ENCODE measurements at regions not wholly inside any gene's neighbourhood (a gene's known extent, or its start where the extent isn't known, plus 50 kb on each side); places are given as distances from the start of the nearest gene placed in this dataset.

DNA sequence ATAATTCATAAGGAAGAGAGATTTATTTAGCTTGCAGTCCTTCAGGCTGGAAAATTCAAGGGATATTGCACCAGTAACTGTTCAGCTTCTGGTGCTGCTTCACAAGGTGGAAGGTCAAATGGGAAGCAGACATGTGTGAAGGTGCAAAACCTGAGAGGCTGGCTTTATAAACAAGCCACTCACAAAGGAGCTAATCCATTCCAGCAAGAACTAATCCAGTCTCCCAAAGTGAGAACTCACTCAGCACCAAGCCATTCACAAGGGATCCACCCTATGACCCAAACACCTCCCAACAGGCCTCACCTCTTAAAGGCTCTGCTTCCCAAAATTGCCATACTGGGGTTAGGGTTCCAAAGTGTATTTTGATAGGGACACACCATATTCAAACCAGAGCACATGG, 1018.4 kb upstream of the ACVR2A start:
- DNase-seq = no peak

- DNase-seq = no peak
Observed at GRCh38 chr2:146821836-146822316, 1023.0 kb upstream of the ACVR2A start.

- no peak for DNase-seq
Observed at GRCh38 chr2:146820672-146821071, 1024.2 kb upstream of the ACVR2A start.

DNA sequence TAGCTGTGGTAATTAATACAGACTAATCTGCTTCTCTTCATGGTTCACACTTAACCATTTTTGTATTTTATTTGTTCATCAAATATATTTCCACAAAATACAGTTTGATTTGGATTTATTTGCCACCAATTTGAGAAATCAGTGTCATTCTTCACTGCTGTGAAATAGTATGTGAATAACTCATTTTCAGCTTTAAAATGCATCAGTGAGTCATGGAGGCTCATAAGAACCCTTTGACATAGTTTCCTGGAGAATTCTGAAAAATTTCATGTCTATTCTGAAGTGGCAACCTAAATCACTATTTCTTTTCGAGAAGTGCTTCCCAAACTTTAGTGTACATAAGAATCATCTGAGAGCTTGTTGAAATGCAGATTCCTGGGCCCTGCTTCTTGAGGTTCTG, 1026.7 kb upstream of the ACVR2A start:
- DNase-seq = no peak

- DNase-seq = no peak
Observed at GRCh38 chr2:146817613-146818012, 1027.2 kb upstream of the ACVR2A start.

DNA sequence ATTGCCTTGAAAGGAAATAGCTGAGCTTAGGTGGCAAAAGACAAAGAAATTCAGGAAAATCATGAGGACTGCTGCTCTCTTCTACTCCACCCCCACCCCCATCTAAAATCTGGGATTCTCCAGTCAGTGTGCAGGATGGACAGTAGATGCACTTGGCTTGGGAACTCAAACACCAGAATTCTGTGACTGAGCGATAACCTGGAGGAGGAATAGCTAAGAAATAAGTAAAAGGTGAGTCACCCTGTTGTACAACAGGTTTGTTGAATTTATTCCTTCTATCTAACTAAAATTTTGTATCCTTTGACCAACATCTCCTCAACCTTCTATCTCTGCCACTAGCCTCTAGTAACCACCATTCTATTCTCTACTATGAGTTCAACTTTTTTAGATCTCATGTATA, 1029.9 kb upstream of the ACVR2A start:
- DNase-seq = no peak

GRCh38 chr2:146807568-146808168, 1037.2 kb upstream of the ACVR2A start:
- DNase-seq = no peak

- no peak for DNase-seq
Observed at GRCh38 chr2:146806364-146807005, 1038.3 kb upstream of the ACVR2A start.

DNA sequence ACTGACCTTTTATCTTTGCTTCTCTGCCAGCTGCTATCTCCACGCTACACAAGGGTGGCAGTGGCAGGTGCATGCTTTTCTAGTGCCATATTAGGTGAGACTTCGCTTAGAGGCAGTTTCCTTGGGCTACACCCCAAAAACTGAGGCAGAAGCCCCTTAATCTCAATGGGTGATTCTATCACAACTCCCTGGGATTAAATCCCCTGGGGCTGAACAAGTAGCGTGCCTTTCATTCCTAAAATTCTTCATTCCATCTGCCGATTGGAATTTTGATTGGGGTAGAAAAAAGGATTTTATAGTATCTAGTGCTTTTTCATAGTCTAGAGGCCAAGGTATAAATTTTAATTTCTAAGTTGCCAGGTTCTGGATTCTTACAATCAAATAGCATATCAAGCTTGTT, 1040.5 kb upstream of the ACVR2A start:
- DNase-seq = no peak

- no peak for DNase-seq
Observed at GRCh38 chr2:146801886-146802285, 1042.9 kb upstream of the ACVR2A start.

DNA sequence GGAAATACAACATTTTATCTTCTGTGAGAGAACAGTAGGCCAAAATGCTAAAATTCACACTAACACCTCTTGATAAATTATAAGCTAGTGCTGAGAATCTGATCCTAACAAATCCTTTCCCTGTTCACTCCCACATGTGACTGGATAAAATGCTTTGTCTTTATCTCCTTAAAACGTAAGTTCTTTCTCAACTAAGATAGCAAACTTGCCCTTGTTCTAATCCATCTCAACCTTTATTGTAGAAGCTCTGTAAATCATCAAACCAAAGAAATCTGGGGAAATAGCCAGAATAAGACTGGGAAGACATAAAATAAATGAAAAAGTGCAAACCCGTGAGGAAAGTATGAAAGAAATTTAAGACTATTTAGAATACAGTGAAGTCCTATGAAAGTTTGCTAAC, 1058.4 kb upstream of the ACVR2A start:
- no peak for DNase-seq

DNA sequence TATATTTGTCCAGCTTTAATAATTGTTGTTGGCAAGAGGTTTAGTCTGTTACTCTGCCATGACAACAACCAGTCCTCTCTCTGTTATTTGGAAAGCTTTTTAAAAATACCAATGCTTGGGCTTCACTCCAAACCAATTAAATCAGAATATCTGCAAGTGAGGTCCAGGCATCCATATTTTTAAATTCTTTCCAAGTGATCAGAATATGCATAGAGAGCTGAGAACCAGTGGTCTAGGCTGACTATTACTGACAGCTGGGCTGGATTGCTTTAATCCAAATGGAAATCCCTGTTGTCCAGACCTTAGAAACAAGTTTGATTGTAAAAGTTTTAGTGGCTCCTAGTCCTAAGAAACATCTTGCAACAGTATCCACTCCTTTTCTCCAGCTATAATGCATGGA, 1059.7 kb upstream of the ACVR2A start:
- no peak for DNase-seq

- no peak for DNase-seq
Observed at GRCh38 chr2:146784602-146785001, 1060.2 kb upstream of the ACVR2A start.

DNA sequence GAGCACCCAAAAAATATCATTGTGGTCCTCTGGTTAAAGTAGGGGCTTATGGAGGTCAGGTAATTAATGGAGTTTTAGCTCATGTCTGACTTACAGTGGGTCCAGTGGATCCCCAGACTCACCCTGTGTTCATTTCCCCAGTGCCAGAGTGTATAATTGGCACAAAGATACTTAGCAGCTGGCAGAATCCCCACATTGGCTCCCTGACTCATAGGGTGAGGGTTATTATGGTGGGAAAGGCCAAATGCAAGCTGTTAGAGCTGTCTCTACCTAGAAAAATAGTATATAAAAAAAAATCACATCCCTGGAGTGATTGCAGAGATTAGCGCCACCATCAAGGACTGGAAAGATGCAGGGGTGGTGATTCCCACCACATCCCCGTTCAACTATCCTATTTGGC, 1067.6 kb upstream of the ACVR2A start:
- DNase-seq = no peak

GRCh38 chr2:146776596-146776995, 1068.2 kb upstream of the ACVR2A start:
- DNase-seq = no peak

GRCh38 chr2:146771531-146771930, 1073.3 kb upstream of the ACVR2A start:
- DNase-seq = no peak

GRCh38 chr2:146764301-146764700, 1080.5 kb upstream of the ACVR2A start:
- DNase-seq = no peak

DNA sequence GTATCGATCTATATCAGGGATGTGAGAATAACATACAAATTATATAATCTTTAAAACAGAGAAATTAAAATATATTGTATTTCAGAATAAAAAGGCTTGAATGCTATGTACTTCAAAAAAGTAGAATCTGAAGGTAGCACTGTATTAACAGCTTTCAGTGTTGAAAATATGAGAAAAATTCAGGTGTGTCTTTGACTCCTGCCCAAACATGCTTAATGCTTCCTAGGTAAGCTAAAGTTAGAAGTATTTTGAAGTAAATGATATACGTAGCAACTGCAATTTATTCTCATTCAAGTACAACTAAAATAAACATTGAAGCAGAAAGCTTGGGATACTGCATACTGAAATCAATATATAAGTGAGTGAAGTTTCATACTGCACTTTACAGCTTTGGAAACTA, 1082.0 kb upstream of the ACVR2A start:
- no peak for DNase-seq

GRCh38 chr2:146754606-146755005, 1090.2 kb upstream of the ACVR2A start:
- no peak for DNase-seq

GRCh38 chr2:146748046-146748445, 1096.8 kb upstream of the ACVR2A start:
- DNase-seq = no peak

- DNase-seq = no peak
Observed at GRCh38 chr2:146741260-146741659, 1103.6 kb upstream of the ACVR2A start.

DNA sequence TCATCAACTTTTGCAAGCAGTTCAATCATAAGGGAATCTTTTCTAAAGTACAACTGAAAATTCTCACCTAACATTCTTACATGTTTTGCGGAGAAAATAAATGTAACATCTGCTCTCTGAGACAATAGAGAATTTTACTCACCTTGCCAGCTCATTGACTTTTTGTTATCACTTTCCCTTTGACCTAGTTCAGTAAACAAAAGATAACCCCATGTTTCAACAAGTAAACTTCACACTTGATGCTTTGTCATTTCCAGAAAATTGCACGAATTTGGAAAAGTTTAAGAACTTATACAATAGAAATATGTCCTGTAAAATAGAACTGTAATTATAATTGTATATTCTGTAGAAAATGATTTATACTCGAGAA, 1110.0 kb upstream of the ACVR2A start:
- no peak for DNase-seq

DNA sequence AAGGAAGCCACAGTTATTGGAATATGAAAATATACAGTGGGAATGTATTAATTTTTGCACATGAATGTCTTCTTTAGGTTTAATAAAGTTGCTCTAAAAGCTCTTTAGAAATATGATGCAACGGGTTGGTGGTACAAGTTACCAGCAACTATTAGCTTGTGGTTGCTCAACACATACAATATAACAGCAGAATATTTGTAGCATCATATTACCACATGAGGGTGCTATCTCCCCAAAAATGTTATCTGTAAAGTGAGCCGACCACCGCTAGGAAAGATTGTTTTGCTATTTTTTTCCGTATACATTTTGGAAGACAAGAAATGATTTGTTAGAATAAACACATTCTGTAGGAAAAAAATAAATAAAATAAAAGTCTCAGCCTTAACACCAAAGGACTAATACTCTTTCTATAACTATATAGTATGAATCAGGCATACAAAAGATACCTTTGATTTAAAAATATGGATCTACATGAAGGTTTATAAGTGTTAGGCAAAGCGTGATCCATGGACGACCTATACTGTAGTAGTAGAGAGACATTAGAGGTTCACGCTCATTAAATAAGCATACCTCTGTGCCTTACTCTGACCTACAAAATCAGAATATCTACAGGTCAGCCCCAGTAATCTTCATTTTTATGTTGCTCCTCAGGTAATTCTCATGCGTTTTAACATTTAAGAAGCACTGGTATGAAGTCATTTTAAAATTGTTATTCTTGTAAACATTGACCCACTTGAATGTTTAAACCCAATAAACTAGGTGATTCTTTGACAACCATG, 1110.6 kb upstream of the ACVR2A start:
- DNase-seq = no peak

- no peak for DNase-seq
Observed at GRCh38 chr2:146730882-146731281, 1113.9 kb upstream of the ACVR2A start.

Data from activated gamma-delta T cell treated with Interleukin-2 at 50 U/mL for 16 hours (primary cell).